Body of pancreas (tissue), 4 donors: ENCODE measurements at regions not wholly inside any gene's neighbourhood (a gene's known extent, or its start where the extent isn't known, plus 50 kb on each side); places are given as distances from the start of the nearest gene placed in this dataset.

Source experiments
- POLR2A ChIP-seq, 3 donors: fragments of 450-650 bp; IDR thresholded peaks; one replicate each; pipeline ENCODE4 v1.6.1; 2016; ENCODE audit warnings: antibody characterized with exemption in 3 of 3, mild to moderate bottlenecking in 2 of 3
- TF ChIP-seq, protein P1 (sequence below), 7 experiments: fragments of 450-650 bp in 4 of 7; fragments of 200-600 bp in 3 of 7; sonication (generic) in 3 of 7; IDR thresholded peaks; one replicate each; pipeline ENCODE4 v1.5.1; 2016 to 2019; ENCODE audit warnings: antibody characterized with exemption in 7 of 7

- TF ChIP-seq, protein P1, sequence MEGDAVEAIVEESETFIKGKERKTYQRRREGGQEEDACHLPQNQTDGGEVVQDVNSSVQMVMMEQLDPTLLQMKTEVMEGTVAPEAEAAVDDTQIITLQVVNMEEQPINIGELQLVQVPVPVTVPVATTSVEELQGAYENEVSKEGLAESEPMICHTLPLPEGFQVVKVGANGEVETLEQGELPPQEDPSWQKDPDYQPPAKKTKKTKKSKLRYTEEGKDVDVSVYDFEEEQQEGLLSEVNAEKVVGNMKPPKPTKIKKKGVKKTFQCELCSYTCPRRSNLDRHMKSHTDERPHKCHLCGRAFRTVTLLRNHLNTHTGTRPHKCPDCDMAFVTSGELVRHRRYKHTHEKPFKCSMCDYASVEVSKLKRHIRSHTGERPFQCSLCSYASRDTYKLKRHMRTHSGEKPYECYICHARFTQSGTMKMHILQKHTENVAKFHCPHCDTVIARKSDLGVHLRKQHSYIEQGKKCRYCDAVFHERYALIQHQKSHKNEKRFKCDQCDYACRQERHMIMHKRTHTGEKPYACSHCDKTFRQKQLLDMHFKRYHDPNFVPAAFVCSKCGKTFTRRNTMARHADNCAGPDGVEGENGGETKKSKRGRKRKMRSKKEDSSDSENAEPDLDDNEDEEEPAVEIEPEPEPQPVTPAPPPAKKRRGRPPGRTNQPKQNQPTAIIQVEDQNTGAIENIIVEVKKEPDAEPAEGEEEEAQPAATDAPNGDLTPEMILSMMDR (IDR thresholded peaks at IDR 0.05): no peak
- TF ChIP-seq POLR2A (IDR thresholded peaks at IDR 0.05): no peak
Observed at GRCh38 chr3:177421481-177421785, 224.2 kb upstream of the TBL1XR1 start.
